HCT116 (cell line): ENCODE measurements at regions not wholly inside any gene's neighbourhood (a gene's known extent, or its start where the extent isn't known, plus 50 kb on each side); places are given as distances from the start of the nearest gene placed in this dataset.

Experiments
- ATAC-seq: fragments of 200-7000 bp; cut with Tn5 transposase; 2 replicates; pipeline ENCODE4 v1.9.1; 2020; ENCODE audit warnings: mild to moderate bottlenecking, moderate library complexity
- BruUV-seq: library from RNA; stranded (reverse); fragments of 400-500 nt; replicated peaks from 2 replicates; lab custom pipeline; 2021; lab: Mats Ljungman, UMichigan
- CTCF ChIA-PET: fragments of 300-600 bp; sonication (Branson Sonifier 250); formaldehyde crosslinking; loops from one replicate; lab custom pipeline; 2021; ENCODE audit warnings: antibody characterized with exemption; lab: Charles Lee
- POLR2A ChIA-PET: fragments of 300-600, 350-600 bp; sonication (Branson Sonifier 250); formaldehyde crosslinking; loops from one replicate; lab custom pipeline; 2021; ENCODE audit warnings: antibody characterized with exemption; lab: Charles Lee
- RAD21 ChIA-PET, 2 experiments: fragments of 300-600 bp; sonication (Branson Sonifier 250); formaldehyde crosslinking; loops; one replicate each; lab custom pipeline; 2023; ENCODE audit warnings: low total read pairs in 2 of 2; ENCODE audit not compliant: uncharacterized antibody in 2 of 2, unreplicated experiment in 2 of 2, low non-redundant PET in 1 of 2; lab: Charles Lee
- DNase-seq: peaks from one replicate; pipeline ENCODE4 v3.0.0-alpha.2; 2010; ENCODE audit warnings: low read depth, low spot score
- H2AFZ ChIP-seq: fragments of 200-600 bp; shearing (Covaris generic), sonication (generic); 2 replicates; pipeline ENCODE4 v1.6.1; 2017; ENCODE audit warnings: low read depth, mixed run types, mixed read lengths, antibody characterized with exemption, low read length; ENCODE audit not compliant: poor library complexity, severe bottlenecking
- H3K27ac ChIP-seq: 2 replicates; pipeline ENCODE4 v1.5.1; 2012; ENCODE audit warnings: low read depth, low read length
- H3K27me3 ChIP-seq: fragments of 200-600 bp; sonication (generic); 2 replicates; pipeline ENCODE4 v1.6.1; 2016; ENCODE audit warnings: mixed run types, low read length, mixed read lengths; ENCODE audit not compliant: insufficient read depth
- H3K36me3 ChIP-seq, 2 experiments: fragments of 200-500 bp in 1 of 2; fragments of 200-600 bp in 1 of 2; sonication (Bioruptor generic) in 1 of 2; sonication (generic) in 1 of 2; 2 replicates each; pipeline versions ENCODE4 v1.5.1 to v1.6.1; 2014 to 2016; ENCODE audit warnings: low read length in 2 of 2, inconsistent platforms in 1 of 2, mixed read lengths in 1 of 2, mixed run types in 1 of 2; ENCODE audit not compliant: insufficient read depth in 2 of 2, control insufficient read depth in 1 of 2
- H3K4me1 ChIP-seq, 2 experiments: fragments of 200-600 bp in 1 of 2; sonication (generic) in 1 of 2; 2 replicates each; pipeline versions ENCODE4 v1.5.1 to v1.6.1; 2012 to 2017; ENCODE audit warnings: low read length in 2 of 2, inconsistent platforms in 1 of 2, mild to moderate bottlenecking in 1 of 2, mixed read lengths in 1 of 2, mixed run types in 1 of 2, moderate library complexity in 1 of 2; ENCODE audit not compliant: insufficient read depth in 2 of 2, control insufficient read depth in 1 of 2
- H3K4me2 ChIP-seq: fragments of 200-600 bp; sonication (generic); 2 replicates; pipeline ENCODE4 v1.6.1; 2017; ENCODE audit warnings: mixed run types, low read length, mixed read lengths
- H3K4me3 ChIP-seq, 2 experiments: fragments of 200-600 bp in 1 of 2; sonication (generic) in 1 of 2; replicated peaks in 1 of 2; 2 replicates each; pipeline ENCODE4 v1.5.1; 2011 to 2016; ENCODE audit warnings: low read length in 2 of 2, control low read depth in 1 of 2, low read depth in 1 of 2, mild to moderate bottlenecking in 1 of 2, mixed read lengths in 1 of 2, mixed run types in 1 of 2
- H3K79me2 ChIP-seq: fragments of 200-600 bp; sonication (generic); 2 replicates; pipeline ENCODE4 v1.6.1; 2017; ENCODE audit warnings: mild to moderate bottlenecking, mixed run types, low read length, moderate library complexity, mixed read lengths; ENCODE audit not compliant: insufficient read depth
- H3K9ac ChIP-seq: fragments of 200-600 bp; sonication (generic); 2 replicates; pipeline ENCODE4 v1.6.1; 2016; ENCODE audit warnings: low read length, mixed read lengths
- H3K9me2 ChIP-seq: fragments of 200-600 bp; sonication (generic), shearing (Covaris generic); 2 replicates; pipeline ENCODE4 v1.6.1; 2017; ENCODE audit warnings: mixed run types, mild to moderate bottlenecking, moderate library complexity; ENCODE audit not compliant: insufficient read depth
- H3K9me3 ChIP-seq, 2 experiments: fragments of 200-500 bp in 1 of 2; fragments of 200-600 bp in 1 of 2; sonication (Bioruptor generic) in 1 of 2; sonication (generic) in 1 of 2; 2 replicates each; pipeline ENCODE4 v1.6.1; 2014 to 2017; ENCODE audit warnings: low read length in 2 of 2, mixed read lengths in 2 of 2, inconsistent platforms in 1 of 2, low read depth in 1 of 2, mild to moderate bottlenecking in 1 of 2, mixed run types in 1 of 2, moderate library complexity in 1 of 2; ENCODE audit not compliant: control insufficient read depth in 1 of 2, insufficient read depth in 1 of 2
- H4K20me1 ChIP-seq: fragments of 200-600 bp; sonication (generic), shearing (Covaris generic); 2 replicates; pipeline ENCODE4 v1.6.1; 2017; ENCODE audit warnings: mixed run types, mild to moderate bottlenecking, moderate library complexity; ENCODE audit not compliant: insufficient read depth
- CTCF ChIP-seq, 3 experiments: fragments of 200-600 bp in 1 of 3; sonication (generic) in 1 of 3; IDR thresholded peaks in 2 of 3; conservative IDR thresholded peaks in 1 of 3; 2 replicates each; pipeline ENCODE4 v1.5.1; 2012 to 2017; ENCODE audit warnings: low read depth in 2 of 3, low read length in 2 of 3, antibody characterized with exemption in 1 of 3, borderline replicate concordance in 1 of 3, control low read depth in 1 of 3, mild to moderate bottlenecking in 1 of 3, mixed read lengths in 1 of 3, mixed run types in 1 of 3, moderate library complexity in 1 of 3; ENCODE audit not compliant: insufficient read depth in 1 of 3
- EZH2phosphoT487 ChIP-seq: fragments of 200-600 bp; IDR thresholded peaks from 2 replicates; pipeline ENCODE4 v1.6.1; 2018; ENCODE audit warnings: antibody characterized with exemption, borderline replicate concordance
- FOSL1 ChIP-seq: IDR thresholded peaks from 2 replicates; pipeline ENCODE4 v1.6.1; 2012; ENCODE audit warnings: low read depth
- MAX ChIP-seq: IDR thresholded peaks from 2 replicates; pipeline ENCODE4 v1.6.1; 2012
- SIN3A ChIP-seq: IDR thresholded peaks from 2 replicates; pipeline ENCODE4 v1.6.1; 2012; ENCODE audit warnings: low read depth
- intact Hi-C: fragments of 100-400 bp; cut with micrococcal nuclease; formaldehyde crosslinking; loops from 2 replicates; pipeline ENCODE4 v1.10.0; 2022
- TF ChIP-seq, protein P1 (sequence below): IDR thresholded peaks from 2 replicates; pipeline ENCODE4 v1.6.1; 2011; ENCODE audit warnings: mild to moderate bottlenecking, low read length, moderate library complexity; ENCODE audit not compliant: insufficient replicate concordance; ENCODE audit errors: extremely low read depth

GRCh38 chr10:118118716-118119115, 72.0 kb upstream of the RAB11FIP2 start:
- Histone ChIP-seq H3K27me3 (no peaks in the 10 kb centered on the region), H2AFZ (no peak overlapping the region), H3K4me1 (no peaks in the 10 kb centered on the region), H3K9me2 (no peaks in the 10 kb centered on the region), H3K4me3 (no peak overlapping the region), H3K9me3 (no peaks in the 10 kb centered on the region), H3K79me2 (no peaks in the 10 kb centered on the region), H3K36me3 (no peaks in the 10 kb centered on the region), H4K20me1 (no peaks in the 10 kb centered on the region), H3K27ac (no peak overlapping the region), H3K4me2 (no peak overlapping the region), H3K9ac (no peak overlapping the region)
- POLR2A ChIA-PET = no interaction called here
- no TSS peak for BruUV-seq
- CTCF ChIA-PET = no interaction called here
- RAD21 ChIA-PET = no interaction called here
- TF ChIP-seq, protein P1, sequence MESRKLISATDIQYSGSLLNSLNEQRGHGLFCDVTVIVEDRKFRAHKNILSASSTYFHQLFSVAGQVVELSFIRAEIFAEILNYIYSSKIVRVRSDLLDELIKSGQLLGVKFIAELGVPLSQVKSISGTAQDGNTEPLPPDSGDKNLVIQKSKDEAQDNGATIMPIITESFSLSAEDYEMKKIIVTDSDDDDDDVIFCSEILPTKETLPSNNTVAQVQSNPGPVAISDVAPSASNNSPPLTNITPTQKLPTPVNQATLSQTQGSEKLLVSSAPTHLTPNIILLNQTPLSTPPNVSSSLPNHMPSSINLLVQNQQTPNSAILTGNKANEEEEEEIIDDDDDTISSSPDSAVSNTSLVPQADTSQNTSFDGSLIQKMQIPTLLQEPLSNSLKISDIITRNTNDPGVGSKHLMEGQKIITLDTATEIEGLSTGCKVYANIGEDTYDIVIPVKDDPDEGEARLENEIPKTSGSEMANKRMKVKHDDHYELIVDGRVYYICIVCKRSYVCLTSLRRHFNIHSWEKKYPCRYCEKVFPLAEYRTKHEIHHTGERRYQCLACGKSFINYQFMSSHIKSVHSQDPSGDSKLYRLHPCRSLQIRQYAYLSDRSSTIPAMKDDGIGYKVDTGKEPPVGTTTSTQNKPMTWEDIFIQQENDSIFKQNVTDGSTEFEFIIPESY = no peak
- TF ChIP-seq MAX (no peak), EZH2phosphoT487 (no peak), SIN3A (no peak), FOSL1 (no peak), CTCF (IDR thresholded peaks at IDR 0.05 in 2 of 3, conservative IDR thresholded peaks at IDR 0.05 in 1 of 3; ENCODE audit: borderline replicate concordance in 1 of 3, insufficient read depth in 1 of 3, low read depth in 2 of 3, low read length in 2 of 3) (no peak)
- ATAC-seq (no peak), DNase-seq (no peak)
- intact Hi-C loops = no loop called here
